DOHH2 (cell line): ENCODE measurements at regions not wholly inside any gene's neighbourhood (a gene's known extent, or its start where the extent isn't known, plus 50 kb on each side); places are given as distances from the start of the nearest gene placed in this dataset.

Source experiments
- H3F3A ChIP-seq: fragments of 200-600 bp; sonication (generic), shearing (Covaris generic); 2 replicates; pipeline ENCODE4 v1.6.0; 2016; ENCODE audit warnings: antibody characterized with exemption, mild to moderate bottlenecking; ENCODE audit not compliant: control insufficient read depth, insufficient read depth
- H3K27ac ChIP-seq: fragments of 200-600 bp; sonication (generic); 2 replicates; pipeline ENCODE4 v1.5.1; 2014; ENCODE audit warnings: low read depth, mild to moderate bottlenecking, low read length, moderate library complexity
- H3K27me3 ChIP-seq: fragments of 200-600 bp; sonication (generic); 2 replicates; pipeline ENCODE4 v1.6.1; 2014; ENCODE audit warnings: mild to moderate bottlenecking, low read length, mixed read lengths; ENCODE audit not compliant: control insufficient read depth
- H3K36me3 ChIP-seq: fragments of 200-600 bp; sonication (generic); 2 replicates; pipeline ENCODE4 v1.6.1; 2014; ENCODE audit warnings: mild to moderate bottlenecking, low read length, moderate library complexity, mixed read lengths; ENCODE audit not compliant: control insufficient read depth
- H3K4me1 ChIP-seq: fragments of 200-600 bp; sonication (generic); 2 replicates; pipeline ENCODE4 v1.6.1; 2014; ENCODE audit warnings: mild to moderate bottlenecking, low read length, mixed read lengths; ENCODE audit not compliant: control insufficient read depth
- H3K4me2 ChIP-seq: fragments of 200-600 bp; sonication (generic); 2 replicates; pipeline ENCODE4 v1.6.0; 2014; ENCODE audit warnings: mild to moderate bottlenecking, low read length, moderate library complexity
- H3K4me3 ChIP-seq: fragments of 200-600 bp; sonication (generic); 2 replicates; pipeline ENCODE4 v1.5.1; 2014; ENCODE audit warnings: mild to moderate bottlenecking, low read length, mixed read lengths
- H3K79me2 ChIP-seq: fragments of 200-600 bp; sonication (generic); 2 replicates; pipeline ENCODE4 v1.6.1; 2014; ENCODE audit warnings: mild to moderate bottlenecking, low read length, mixed read lengths; ENCODE audit not compliant: control insufficient read depth
- H3K9me2 ChIP-seq: fragments of 200-600 bp; sonication (generic); replicated peaks from 2 replicates; pipeline ENCODE4 v1.6.1; 2014; ENCODE audit warnings: mild to moderate bottlenecking, low read length, mixed read lengths; ENCODE audit not compliant: control insufficient read depth
- H3K9me3 ChIP-seq: fragments of 200-600 bp; sonication (generic); 2 replicates; pipeline ENCODE4 v1.6.1; 2014; ENCODE audit warnings: antibody characterized with exemption, low read length, mixed read lengths; ENCODE audit not compliant: control insufficient read depth, insufficient read depth
- H4K20me1 ChIP-seq: fragments of 200-600 bp; sonication (generic); 2 replicates; pipeline ENCODE4 v1.6.0; 2014; ENCODE audit warnings: low read depth, mild to moderate bottlenecking, antibody characterized with exemption, low read length, moderate library complexity; ENCODE audit not compliant: control insufficient read depth, insufficient read depth
- CTCF ChIP-seq: fragments of 200-600 bp; sonication (generic); IDR thresholded peaks from one replicate; pipeline ENCODE4 v1.5.1; 2014; ENCODE audit warnings: antibody characterized with exemption, mild to moderate bottlenecking, low read depth, low read length; ENCODE audit not compliant: poor library complexity, severe bottlenecking
- EZH2phosphoT487 ChIP-seq: fragments of 200-600 bp; sonication (generic); IDR thresholded peaks from 2 replicates; pipeline ENCODE4 v1.6.1; 2017; ENCODE audit warnings: borderline replicate concordance, mild to moderate bottlenecking, antibody characterized with exemption, low read length, moderate library complexity, mixed read lengths

GRCh38 chrX:131729295-131729694 lies 185.4 kb downstream of the OR13H1 start:
- Histone ChIP-seq H3K9me2 (no peaks in the 10 kb centered on the region), H3K4me1 (no peaks in the 10 kb centered on the region), H3K4me3 (no peak overlapping the region), H3K36me3 (no peaks in the 10 kb centered on the region), H3K79me2 (no peaks in the 10 kb centered on the region), H3K27me3 (no peaks in the 10 kb centered on the region), H3F3A (no peaks in the 10 kb centered on the region), H4K20me1 (no peaks in the 10 kb centered on the region), H3K4me2 (no peak overlapping the region), H3K27ac (no peak overlapping the region), H3K9me3 (no peaks in the 10 kb centered on the region)
- TF ChIP-seq EZH2phosphoT487 = no peak
- no peak for TF ChIP-seq CTCF

GRCh38 chrX:131734621-131735020 lies 190.7 kb downstream of the OR13H1 start:
- Histone ChIP-seq H3K27me3 (no peaks in the 10 kb centered on the region), H3K4me2 (no peak overlapping the region), H3K9me2 (no peaks in the 10 kb centered on the region), H3K9me3 (no peaks in the 10 kb centered on the region), H4K20me1 (no peaks in the 10 kb centered on the region), H3K4me1 (no peaks in the 10 kb centered on the region), H3F3A (no peaks in the 10 kb centered on the region), H3K4me3 (no peak overlapping the region), H3K79me2 (no peaks in the 10 kb centered on the region), H3K36me3 (no peaks in the 10 kb centered on the region), H3K27ac (no peak overlapping the region)
- TF ChIP-seq CTCF (no peak), EZH2phosphoT487 (no peak)

- TF ChIP-seq EZH2phosphoT487 = no peak
- TF ChIP-seq CTCF = no peak
- Histone ChIP-seq H3K9me2 (no peaks in the 10 kb centered on the region), H4K20me1 (no peaks in the 10 kb centered on the region), H3F3A (no peaks in the 10 kb centered on the region), H3K36me3 (no peaks in the 10 kb centered on the region), H3K27me3 (no peaks in the 10 kb centered on the region), H3K27ac (no peak overlapping the region), H3K9me3 (no peaks in the 10 kb centered on the region), H3K79me2 (no peaks in the 10 kb centered on the region), H3K4me2 (no peak overlapping the region), H3K4me1 (no peaks in the 10 kb centered on the region), H3K4me3 (no peak overlapping the region)
Observed at GRCh38 chrX:131735127-131735526, 191.3 kb downstream of the OR13H1 start.

- no peak overlapping the region for H3K27ac ChIP-seq
Observed at GRCh38 chrX:131739823-131740222, 195.9 kb downstream of the OR13H1 start.

More at GRCh38 chrX:131739823-131740222, 195.9 kb downstream of the OR13H1 start:
- Histone ChIP-seq H3K9me2 (no peaks in the 10 kb centered on the region), H3K36me3 (no peaks in the 10 kb centered on the region), H3K4me2 (no peak overlapping the region), H4K20me1 (no peaks in the 10 kb centered on the region), H3K4me3 (no peak overlapping the region), H3K27me3 (no peaks in the 10 kb centered on the region), H3F3A (no peaks in the 10 kb centered on the region), H3K79me2 (no peaks in the 10 kb centered on the region), H3K4me1 (no peaks in the 10 kb centered on the region), H3K9me3 (no peaks in the 10 kb centered on the region)
- TF ChIP-seq CTCF (no peak), EZH2phosphoT487 (no peak)
